Panc1 (cell line): ENCODE measurements at regions not wholly inside any gene's neighbourhood (a gene's known extent, or its start where the extent isn't known, plus 50 kb on each side); places are given as distances from the start of the nearest gene placed in this dataset.

ENCODE experiments used
- CTCF ChIP-seq: fragments of 450-650 bp; IDR thresholded peaks from 2 replicates; pipeline ENCODE4 v1.5.1; 2017; ENCODE audit warnings: mild to moderate bottlenecking
- POLR2AphosphoS5 ChIP-seq: IDR thresholded peaks from 2 replicates; pipeline ENCODE4 v1.6.1; 2012; ENCODE audit warnings: mild to moderate bottlenecking, low read depth, low read length, moderate library complexity
- REST ChIP-seq, 2 experiments: IDR thresholded peaks; 2 replicates each; pipeline ENCODE4 v1.6.1; 2011 to 2012; ENCODE audit warnings: low read depth in 2 of 2, control low read depth in 1 of 2, low read length in 1 of 2, mild to moderate bottlenecking in 1 of 2, moderate library complexity in 1 of 2; ENCODE audit not compliant: insufficient read depth in 1 of 2
- SIN3A ChIP-seq: IDR thresholded peaks from 2 replicates; pipeline ENCODE4 v1.6.1; 2012; ENCODE audit warnings: low read depth, mild to moderate bottlenecking, low read length, moderate library complexity, borderline replicate concordance; ENCODE audit not compliant: insufficient read depth
- TCF7L2 ChIP-seq: IDR thresholded peaks from 2 replicates; pipeline ENCODE4 v1.6.1; 2011; ENCODE audit warnings: mild to moderate bottlenecking, low read depth, low read length, inconsistent platforms

- TF ChIP-seq CTCF (no peak), REST (IDR thresholded peaks at IDR 0.05; ENCODE audit: insufficient read depth in 1 of 2, low read depth in 2 of 2, low read length in 1 of 2) (no peak), POLR2AphosphoS5 (no peak), TCF7L2 (no peak), SIN3A (no peak)
Measured at GRCh38 chr9:82167296-82167695, 178.7 kb downstream of the SPATA31D1 start.
